A673 (cell line): ENCODE measurements at regions not wholly inside any gene's neighbourhood (a gene's known extent, or its start where the extent isn't known, plus 50 kb on each side); places are given as distances from the start of the nearest gene placed in this dataset.

Source experiments
- BruUV-seq: library from RNA; stranded (reverse); fragments of 400-500 nt; replicated peaks from 2 replicates; lab custom pipeline; 2021; lab: Mats Ljungman, UMichigan
- CTCF ChIA-PET: fragments of 300-600 bp; sonication (Branson Sonifier 250); formaldehyde crosslinking; loops from one replicate; lab custom pipeline; 2022; ENCODE audit warnings: antibody characterized with exemption; lab: Charles Lee
- POLR2A ChIA-PET: fragments of 300-600 bp; sonication (Branson Sonifier 250); formaldehyde crosslinking; loops from one replicate; lab custom pipeline; 2022; ENCODE audit warnings: antibody characterized with exemption; ENCODE audit not compliant: low non-redundant PET; lab: Charles Lee
- DNase-seq: peaks from one replicate; pipeline ENCODE4 v3.0.0-alpha.2; 2015; ENCODE audit warnings: low spot score
- H3K27ac ChIP-seq: fragments of 200-600 bp; sonication (generic); 2 replicates; pipeline ENCODE4 v1.5.1; 2016; ENCODE audit warnings: mixed run types, low read depth, mild to moderate bottlenecking, mixed read lengths, antibody characterized with exemption, low read length; ENCODE audit not compliant: poor library complexity, severe bottlenecking
- H3K27me3 ChIP-seq: fragments of 200-600 bp; sonication (generic); replicated peaks from 2 replicates; pipeline ENCODE4 v1.6.1; 2017; ENCODE audit warnings: mixed run types, low read depth, mild to moderate bottlenecking, mixed read lengths, antibody characterized with exemption, low read length; ENCODE audit not compliant: insufficient read depth, poor library complexity
- H3K36me3 ChIP-seq: fragments of 200-600 bp; sonication (generic); 2 replicates; pipeline ENCODE4 v1.6.1; 2016; ENCODE audit warnings: mixed run types, mild to moderate bottlenecking, mixed read lengths, antibody characterized with exemption, low read length; ENCODE audit not compliant: insufficient read depth, poor library complexity, severe bottlenecking
- H3K4me1 ChIP-seq: fragments of 200-600 bp; sonication (generic); 2 replicates; pipeline ENCODE4 v1.6.1; 2017; ENCODE audit warnings: mixed run types, mild to moderate bottlenecking, mixed read lengths, antibody characterized with exemption, low read length; ENCODE audit not compliant: insufficient read depth, poor library complexity, severe bottlenecking
- H3K4me3 ChIP-seq: fragments of 200-600 bp; sonication (generic); 2 replicates; pipeline ENCODE4 v1.5.1; 2016; ENCODE audit warnings: low read depth, mixed run types, mild to moderate bottlenecking, mixed read lengths, low read length; ENCODE audit not compliant: poor library complexity, severe bottlenecking
- H3K9me3 ChIP-seq: fragments of 200-600 bp; sonication (generic); 2 replicates; pipeline ENCODE4 v1.6.1; 2016; ENCODE audit warnings: mixed run types, low read depth, mild to moderate bottlenecking, mixed read lengths, antibody characterized with exemption, low read length; ENCODE audit not compliant: poor library complexity, severe bottlenecking
- CTCF ChIP-seq: fragments of 300-800, 200-600 bp; sonication (generic); conservative IDR thresholded peaks from 2 replicates; pipeline ENCODE4 v1.5.1; 2017; ENCODE audit warnings: low read depth, mild to moderate bottlenecking, antibody characterized with exemption, low read length, moderate library complexity, mixed read lengths
- EZH2 ChIP-seq: fragments of 200-600 bp; sonication (generic); IDR thresholded peaks from 2 replicates; pipeline ENCODE4 v1.6.1; 2017; ENCODE audit warnings: borderline replicate concordance, low read depth, mild to moderate bottlenecking, mixed read lengths, antibody characterized with exemption, low read length; ENCODE audit not compliant: poor library complexity, severe bottlenecking
- intact Hi-C: fragments of 100-400 bp; cut with micrococcal nuclease; formaldehyde crosslinking; loops from one replicate; pipeline ENCODE4 v1.10.0; 2022; ENCODE audit not compliant: unreplicated experiment

GRCh38 chr12:41907550-41907949 lies 237.1 kb downstream of the GXYLT1 start:
- no TSS peak for BruUV-seq
- H3K4me1 ChIP-seq, result peaks cover 72% of the 10 kb centered on the region
- no peak for TF ChIP-seq EZH2
- no peaks in the 10 kb centered on the region for H3K36me3 ChIP-seq
- ChIA-PET CTCF (no interaction called here), POLR2A (no interaction called here)
- no peak overlapping the region for H3K27ac ChIP-seq
- intact Hi-C loops, result no loop called here
- H3K9me3 ChIP-seq, result no peaks in the 10 kb centered on the region
- H3K27me3 ChIP-seq, result no peaks in the 10 kb centered on the region
- no peak overlapping the region for H3K4me3 ChIP-seq
- DNase-seq, result no peak

- DNase-seq, result no peak
- Histone ChIP-seq H3K27ac (peak overlapping the region; percentile 56), H3K27me3 (no peaks in the 10 kb centered on the region), H3K4me1 (peaks cover 67% of the 10 kb centered on the region), H3K9me3 (no peaks in the 10 kb centered on the region), H3K4me3 (no peak overlapping the region), H3K36me3 (no peaks in the 10 kb centered on the region)
- intact Hi-C loops, result no loop called here
- ChIA-PET POLR2A (no interaction called here), CTCF (no interaction called here)
- BruUV-seq, result no TSS peak
- no peak for TF ChIP-seq CTCF
- no peak for TF ChIP-seq EZH2
Observed at GRCh38 chr12:41907021-41907420, 237.7 kb downstream of the GXYLT1 start.

GRCh38 chr12:41905759-41906297 lies 238.8 kb downstream of the GXYLT1 start:
- no peak for DNase-seq
- H3K4me1 ChIP-seq, result peaks cover 55% of the 10 kb centered on the region
- H3K36me3 ChIP-seq, result no peaks in the 10 kb centered on the region
- no TSS peak for BruUV-seq
- no peak overlapping the region for H3K4me3 ChIP-seq
- peak overlapping the region; percentile 26 for H3K27ac ChIP-seq
- TF ChIP-seq CTCF, result no peak
- no peak for TF ChIP-seq EZH2
- ChIA-PET CTCF (no interaction called here), POLR2A (interaction anchor here (0.6 kb wide), 1 partner anchor 426 kb away, joined by 3 read pairs; no protein-coding TSS in a partner anchor)
- no peaks in the 10 kb centered on the region for H3K27me3 ChIP-seq
- intact Hi-C loops, result no loop called here
- H3K9me3 ChIP-seq, result no peaks in the 10 kb centered on the region
